ENCODE measurements at regions not wholly inside any gene's neighbourhood (a gene's known extent, or its start where the extent isn't known, plus 50 kb on each side); places are given as distances from the start of the nearest gene placed in this dataset.

DNA sequence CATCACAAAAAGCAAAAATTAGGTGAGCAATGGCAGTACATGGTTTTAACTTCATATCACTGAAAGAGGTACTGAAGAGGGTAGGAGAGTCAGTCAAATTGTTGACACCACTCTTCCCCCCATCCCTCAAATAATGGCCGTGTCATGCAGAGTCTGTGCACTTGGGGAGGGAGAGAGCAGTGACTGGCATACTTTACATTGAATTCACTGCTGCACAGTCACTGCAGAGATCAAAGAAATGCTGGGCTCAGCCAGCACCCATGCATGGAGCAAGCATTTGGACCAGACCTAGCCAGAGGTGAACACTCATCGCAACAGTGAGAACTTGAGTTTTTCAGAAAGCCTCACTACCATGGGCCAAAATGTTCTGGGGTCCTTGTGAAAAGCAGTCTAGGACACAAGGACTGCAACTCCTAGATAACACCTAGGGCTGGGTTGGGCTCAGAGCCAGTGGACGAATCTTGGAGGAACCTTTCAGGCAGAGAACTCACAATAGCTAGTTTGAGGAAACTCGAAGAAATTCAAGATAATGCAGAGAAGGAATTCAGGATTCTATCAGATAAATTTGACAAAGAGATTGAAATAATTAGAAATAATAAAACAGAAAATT, 112.9 kb downstream of the NR4A2 start:
- Histone ChIP-seq H3K14ac (ENCODE audit: insufficient read depth, low read length) (no peak overlapping the region), H3K4me1 (ENCODE audit: insufficient read depth, low read length) (no peaks in the 10 kb centered on the region; the same call in 1 of the 2 replicates), H3K27me3 (ENCODE audit: insufficient read depth, low read length) (no peaks in the 10 kb centered on the region; the same call in 1 of the 2 replicates), H3K79me2 (ENCODE audit: insufficient read depth, low read length) (no peaks in the 10 kb centered on the region), H3K9me3 (ENCODE audit: control insufficient read depth, low read depth, low read length) (no peaks in the 10 kb centered on the region), H3K23ac (ENCODE audit: insufficient read length, low read depth, low read length) (no peak overlapping the region), H3T11ph (ENCODE audit: low read length) (no peak overlapping the region), H2BK20ac (ENCODE audit: low read depth, low read length, poor library complexity, severe bottlenecking) (no peak overlapping the region), H4K20me1 (ENCODE audit: control insufficient read depth, insufficient read depth, insufficient read length) (no peaks in the 10 kb centered on the region), H3K79me1 (ENCODE audit: insufficient read depth, low read depth, low read length, poor library complexity, severe bottlenecking) (no peaks in the 10 kb centered on the region), H3K27ac (ENCODE audit: insufficient read length, low read depth, low read length) (no peak overlapping the region), H3K18ac (ENCODE audit: insufficient read length, low read depth, low read length) (no peak overlapping the region), H4K8ac (replicated peaks; ENCODE audit: insufficient read length, low read depth, low read length) (no peak overlapping the region), H2BK12ac (ENCODE audit: insufficient read length, low read depth, low read length) (no peak overlapping the region), H3K56ac (ENCODE audit: insufficient read length, low read depth, low read length) (no peak overlapping the region), H3K9ac (ENCODE audit: extremely low read depth, insufficient read length, low read length) (no peak overlapping the region), H2AFZ (ENCODE audit: low read length) (no peak overlapping the region), H2BK5ac (ENCODE audit: insufficient read length, low read length) (peak overlapping the region; percentile 38), H4K91ac (ENCODE audit: insufficient read length, low read depth, low read length) (no peak overlapping the region), H3K4me2 (ENCODE audit: insufficient read depth, insufficient read length, low read length) (no peak overlapping the region), H2BK120ac (ENCODE audit: low read depth, low read length, poor library complexity, severe bottlenecking) (no peak overlapping the region), H3K23me2 (ENCODE audit: insufficient read length, low read depth, low read length, poor library complexity, severe bottlenecking) (no peaks in the 10 kb centered on the region), H2BK15ac (ENCODE audit: low read depth, low read length) (no peak overlapping the region), H4K5ac (ENCODE audit: insufficient read length, low read depth, low read length) (no peak overlapping the region), H2AK5ac (ENCODE audit: insufficient read length, low read length) (no peak overlapping the region), H3K4ac (ENCODE audit: low read depth, low read length) (no peak overlapping the region)
- Mint-ChIP-seq H3K27ac (peak overlapping the region in 2 of 3 experiments; percentile 56 to 62; a peak in 4 of 7 replicates), H3K4me3 (no peak overlapping the region), H3K9me3 (peaks cover 31 to 38% of the 10 kb centered on the region in 2 experiments), H3K4me1 (peaks cover 17 to 18% of the 10 kb centered on the region in 2 experiments), H3K36me3 (ENCODE audit: insufficient read depth in 1 of 3, low read depth in 3 of 3) (peaks cover 22 to 41% (median 39%) of the 10 kb centered on the region in 3 experiments), H3K27me3 (ENCODE audit: low read depth) (no peaks in the 10 kb centered on the region)
- no peak for DNase-seq
- TF ChIP-seq, protein P1, sequence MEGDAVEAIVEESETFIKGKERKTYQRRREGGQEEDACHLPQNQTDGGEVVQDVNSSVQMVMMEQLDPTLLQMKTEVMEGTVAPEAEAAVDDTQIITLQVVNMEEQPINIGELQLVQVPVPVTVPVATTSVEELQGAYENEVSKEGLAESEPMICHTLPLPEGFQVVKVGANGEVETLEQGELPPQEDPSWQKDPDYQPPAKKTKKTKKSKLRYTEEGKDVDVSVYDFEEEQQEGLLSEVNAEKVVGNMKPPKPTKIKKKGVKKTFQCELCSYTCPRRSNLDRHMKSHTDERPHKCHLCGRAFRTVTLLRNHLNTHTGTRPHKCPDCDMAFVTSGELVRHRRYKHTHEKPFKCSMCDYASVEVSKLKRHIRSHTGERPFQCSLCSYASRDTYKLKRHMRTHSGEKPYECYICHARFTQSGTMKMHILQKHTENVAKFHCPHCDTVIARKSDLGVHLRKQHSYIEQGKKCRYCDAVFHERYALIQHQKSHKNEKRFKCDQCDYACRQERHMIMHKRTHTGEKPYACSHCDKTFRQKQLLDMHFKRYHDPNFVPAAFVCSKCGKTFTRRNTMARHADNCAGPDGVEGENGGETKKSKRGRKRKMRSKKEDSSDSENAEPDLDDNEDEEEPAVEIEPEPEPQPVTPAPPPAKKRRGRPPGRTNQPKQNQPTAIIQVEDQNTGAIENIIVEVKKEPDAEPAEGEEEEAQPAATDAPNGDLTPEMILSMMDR (conservative IDR thresholded peaks at IDR 0.05) = no peak
- no CpG with 5 or more reads among the region's 4 CpGs for WGBS (ENCODE audit: extremely low coverage, insufficient read length, low lambda C conversion rate)

All from H9 (cell line).